Neural crest cell (in vitro differentiated cells): ENCODE measurements at regions not wholly inside any gene's neighbourhood (a gene's known extent, or its start where the extent isn't known, plus 50 kb on each side); places are given as distances from the start of the nearest gene placed in this dataset.

Experiments
- DNase-seq: peaks from one replicate; pipeline ENCODE4 v3.0.0; 2021; ENCODE audit warnings: low read depth, mixed read lengths, low spot score
- H3K27ac Mint-ChIP-seq: one replicate; pipeline ENCODE4 v1.8.0; 2021; ENCODE audit warnings: mild to moderate bottlenecking, mixed read lengths; ENCODE audit not compliant: unreplicated experiment
- H3K27me3 Mint-ChIP-seq: 2 replicates; pipeline ENCODE4 v1.8.0; 2021; ENCODE audit warnings: low read depth, mild to moderate bottlenecking, mixed read lengths
- H3K36me3 Mint-ChIP-seq: 2 replicates; pipeline ENCODE4 v1.8.0; 2021; ENCODE audit warnings: low read depth, mild to moderate bottlenecking, mixed read lengths
- H3K4me1 Mint-ChIP-seq: 2 replicates; pipeline ENCODE4 v1.8.0; 2021; ENCODE audit warnings: mixed read lengths
- H3K4me3 Mint-ChIP-seq: one replicate; pipeline ENCODE4 v1.8.0; 2021; ENCODE audit warnings: mild to moderate bottlenecking, mixed read lengths
- H3K9me3 Mint-ChIP-seq: 2 replicates; pipeline ENCODE4 v1.8.0; 2021; ENCODE audit warnings: mixed read lengths
- CTCF ChIP-seq: fragments of 200-600 bp; sonication (generic); conservative IDR thresholded peaks from 2 replicates; pipeline ENCODE4 v1.5.0; 2021; ENCODE audit warnings: antibody characterized with exemption, mild to moderate bottlenecking

GRCh38 chr5:8136271-8136670 is 267.3 kb downstream of the MTRR start:
- no peaks in the 10 kb centered on the region for H3K27me3 Mint-ChIP-seq
- no peak for DNase-seq
- no peaks in the 10 kb centered on the region for H3K36me3 Mint-ChIP-seq
- H3K9me3 Mint-ChIP-seq, result no peaks in the 10 kb centered on the region
- no peak overlapping the region for H3K27ac Mint-ChIP-seq
- no peak for TF ChIP-seq CTCF
- no peak overlapping the region for H3K4me3 Mint-ChIP-seq
- no peaks in the 10 kb centered on the region for H3K4me1 Mint-ChIP-seq

- no peak overlapping the region for H3K27ac Mint-ChIP-seq
- H3K4me3 Mint-ChIP-seq, result no peak overlapping the region
- H3K27me3 Mint-ChIP-seq, result no peaks in the 10 kb centered on the region
- H3K36me3 Mint-ChIP-seq, result no peaks in the 10 kb centered on the region
- H3K4me1 Mint-ChIP-seq, result no peaks in the 10 kb centered on the region
- DNase-seq, result no peak
- TF ChIP-seq CTCF, result no peak
- no peaks in the 10 kb centered on the region for H3K9me3 Mint-ChIP-seq
Measured at GRCh38 chr5:8137941-8138550, 269.1 kb downstream of the MTRR start.

- no peaks in the 10 kb centered on the region for H3K9me3 Mint-ChIP-seq
- H3K27ac Mint-ChIP-seq, result no peak overlapping the region
- TF ChIP-seq CTCF, result no peak
Measured at GRCh38 chr5:8138884-8139283, 269.9 kb downstream of the MTRR start.

GRCh38 chr5:8150791-8151190 is 281.8 kb downstream of the MTRR start:
- no peaks in the 10 kb centered on the region for H3K27me3 Mint-ChIP-seq
- peaks cover 8% of the 10 kb centered on the region for H3K9me3 Mint-ChIP-seq
- no peak overlapping the region for H3K27ac Mint-ChIP-seq
- DNase-seq, result no peak
- peaks cover 24% of the 10 kb centered on the region for H3K4me1 Mint-ChIP-seq
- H3K36me3 Mint-ChIP-seq, result peaks cover 3% of the 10 kb centered on the region
- no peak overlapping the region for H3K4me3 Mint-ChIP-seq
- TF ChIP-seq CTCF, result no peak

More at GRCh38 chr5:8138884-8139283, 269.9 kb downstream of the MTRR start:
- no peak for DNase-seq
- H3K4me3 Mint-ChIP-seq, result no peak overlapping the region
- no peaks in the 10 kb centered on the region for H3K36me3 Mint-ChIP-seq
- H3K4me1 Mint-ChIP-seq, result no peaks in the 10 kb centered on the region
- no peaks in the 10 kb centered on the region for H3K27me3 Mint-ChIP-seq

GRCh38 chr5:8156706-8157105 is 287.8 kb downstream of the MTRR start:
- H3K9me3 Mint-ChIP-seq, result no peaks in the 10 kb centered on the region
- peaks cover 3% of the 10 kb centered on the region for H3K36me3 Mint-ChIP-seq
- no peak overlapping the region for H3K4me3 Mint-ChIP-seq

More at GRCh38 chr5:8156706-8157105, 287.8 kb downstream of the MTRR start:
- H3K4me1 Mint-ChIP-seq, result peaks cover 8% of the 10 kb centered on the region
- DNase-seq, result no peak
- TF ChIP-seq CTCF, result no peak
- H3K27me3 Mint-ChIP-seq, result no peaks in the 10 kb centered on the region
- H3K27ac Mint-ChIP-seq, result no peak overlapping the region
